ENCODE measurements at regions not wholly inside any gene's neighbourhood (a gene's known extent, or its start where the extent isn't known, plus 50 kb on each side); places are given as distances from the start of the nearest gene placed in this dataset.

DNA sequence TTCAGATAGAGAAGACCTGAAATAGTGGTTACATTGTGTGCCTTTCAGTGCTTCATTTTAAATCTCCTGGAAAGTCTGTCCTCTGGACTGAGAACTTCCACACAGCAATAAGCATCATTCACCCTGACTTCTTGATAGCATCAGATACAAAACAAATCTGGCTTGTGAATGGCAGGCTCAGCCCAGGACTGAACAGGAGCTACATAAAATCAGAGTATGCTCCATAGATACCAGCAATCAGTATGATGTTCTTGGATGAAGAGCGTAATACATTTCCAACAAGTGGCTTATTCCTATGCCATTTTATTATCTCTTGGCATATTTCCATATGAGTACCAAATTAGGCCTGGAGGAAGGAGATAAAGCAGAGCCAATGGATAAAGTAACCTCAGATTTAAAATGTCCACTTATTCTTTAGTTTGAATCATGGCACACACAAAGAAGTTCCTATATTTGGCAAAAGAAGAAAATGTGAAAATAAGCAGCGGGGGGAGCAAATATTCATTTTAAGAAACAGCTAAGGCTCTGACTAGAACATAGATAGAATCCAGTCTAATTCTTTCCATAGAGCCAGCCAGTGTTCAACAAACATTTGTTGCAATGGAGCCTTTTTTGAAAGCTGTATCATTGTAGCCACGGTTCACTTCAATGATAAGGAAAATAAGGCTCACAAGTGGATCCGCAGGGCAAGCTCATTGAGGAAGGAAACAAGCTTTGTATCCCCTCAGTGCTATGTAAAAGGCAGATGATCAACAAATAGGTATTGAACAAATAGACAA lies 230.8 kb upstream of the CHAC2 start:
- TF ChIP-seq, protein P1, sequence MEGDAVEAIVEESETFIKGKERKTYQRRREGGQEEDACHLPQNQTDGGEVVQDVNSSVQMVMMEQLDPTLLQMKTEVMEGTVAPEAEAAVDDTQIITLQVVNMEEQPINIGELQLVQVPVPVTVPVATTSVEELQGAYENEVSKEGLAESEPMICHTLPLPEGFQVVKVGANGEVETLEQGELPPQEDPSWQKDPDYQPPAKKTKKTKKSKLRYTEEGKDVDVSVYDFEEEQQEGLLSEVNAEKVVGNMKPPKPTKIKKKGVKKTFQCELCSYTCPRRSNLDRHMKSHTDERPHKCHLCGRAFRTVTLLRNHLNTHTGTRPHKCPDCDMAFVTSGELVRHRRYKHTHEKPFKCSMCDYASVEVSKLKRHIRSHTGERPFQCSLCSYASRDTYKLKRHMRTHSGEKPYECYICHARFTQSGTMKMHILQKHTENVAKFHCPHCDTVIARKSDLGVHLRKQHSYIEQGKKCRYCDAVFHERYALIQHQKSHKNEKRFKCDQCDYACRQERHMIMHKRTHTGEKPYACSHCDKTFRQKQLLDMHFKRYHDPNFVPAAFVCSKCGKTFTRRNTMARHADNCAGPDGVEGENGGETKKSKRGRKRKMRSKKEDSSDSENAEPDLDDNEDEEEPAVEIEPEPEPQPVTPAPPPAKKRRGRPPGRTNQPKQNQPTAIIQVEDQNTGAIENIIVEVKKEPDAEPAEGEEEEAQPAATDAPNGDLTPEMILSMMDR (IDR thresholded peaks at IDR 0.05): no peak
- no peak for TF ChIP-seq POLR2A (IDR thresholded peaks at IDR 0.05)
